Natural killer cell (primary cell): ENCODE measurements at regions not wholly inside any gene's neighbourhood (a gene's known extent, or its start where the extent isn't known, plus 50 kb on each side); places are given as distances from the start of the nearest gene placed in this dataset.
"Not testable (repeated sequence)": the region's sequence is repeated elsewhere in the genome, so short reads cannot be mapped to it uniquely, and the experiment has no call there.

Experiments used
- ATAC-seq, 3 donors: fragments of 150-1000 bp in 2 of 3; fragments of 200-7000 bp in 1 of 3; cut with Tn5 transposase; 1 replicate in 1 of 3; 2 replicates in 2 of 3; pipeline ENCODE4 v1.10.0; 2021; ENCODE audit warnings: mild to moderate bottlenecking in 2 of 3, moderate library complexity in 2 of 3
- DNase-seq, 2 donors: peaks; one replicate each; pipeline versions ENCODE4 v3.0.0 to v3.0.0-alpha.2; 2013 to 2021; ENCODE audit warnings: mixed read lengths in 1 of 2
- H3K27ac ChIP-seq: one replicate; pipeline ENCODE4 v1.5.1; 2013; ENCODE audit warnings: mild to moderate bottlenecking, low read length
- H3K27me3 ChIP-seq: one replicate; pipeline ENCODE4 v1.6.1; 2013; ENCODE audit warnings: low read length; ENCODE audit not compliant: control insufficient read depth, insufficient read depth
- H3K36me3 ChIP-seq: one replicate; pipeline ENCODE4 v1.6.1; 2013; ENCODE audit warnings: low read length; ENCODE audit not compliant: control insufficient read depth, insufficient read depth
- H3K4me1 ChIP-seq: one replicate; pipeline ENCODE4 v1.6.1; 2013; ENCODE audit warnings: low read length; ENCODE audit not compliant: control insufficient read depth, insufficient read depth
- H3K4me3 ChIP-seq: one replicate; pipeline ENCODE4 v1.5.1; 2013; ENCODE audit warnings: low read length
- H3K9me3 ChIP-seq: one replicate; pipeline ENCODE4 v1.6.1; 2013; ENCODE audit warnings: low read length; ENCODE audit not compliant: control insufficient read depth, insufficient read depth
- H3K27ac Mint-ChIP-seq, 2 donors: one replicate each; pipeline ENCODE4 v1.8.0; 2022; ENCODE audit warnings: mild to moderate bottlenecking in 2 of 2, mixed read lengths in 2 of 2, moderate library complexity in 1 of 2
- H3K27me3 Mint-ChIP-seq, 2 donors: one replicate each; pipeline ENCODE4 v1.8.0; 2022; ENCODE audit warnings: low read depth in 2 of 2, mixed read lengths in 2 of 2
- H3K36me3 Mint-ChIP-seq: one replicate; pipeline ENCODE4 v1.8.0; 2022; ENCODE audit warnings: mixed read lengths
- H3K4me1 Mint-ChIP-seq, 2 donors: one replicate each; pipeline ENCODE4 v1.8.0; 2022; ENCODE audit warnings: mixed read lengths in 2 of 2
- H3K4me3 Mint-ChIP-seq: one replicate; pipeline ENCODE4 v1.8.0; 2022; ENCODE audit warnings: mild to moderate bottlenecking, moderate library complexity, mixed read lengths
- H3K9me3 Mint-ChIP-seq, 2 donors: one replicate each; pipeline ENCODE4 v1.8.0; 2022; ENCODE audit warnings: mixed read lengths in 2 of 2
- WGBS: methylation state at CpG from one replicate; pipeline ENCODE4 v1.1.7; 2013; ENCODE audit warnings: missing lambda C conversion rate; ENCODE audit not compliant: insufficient coverage; 5-methylcytosine and 5-hydroxymethylcytosine counted together
- intact Hi-C: fragments of 100-400 bp; cut with micrococcal nuclease; formaldehyde crosslinking; loops from one replicate; pipeline ENCODE4 v1.14.2; 2022
- TF ChIP-seq, protein P1 (sequence below): fragments of 200-600 bp; IDR thresholded peaks from one replicate; pipeline ENCODE4 v1.8.0; 2022; ENCODE audit warnings: antibody characterized with exemption

DNA sequence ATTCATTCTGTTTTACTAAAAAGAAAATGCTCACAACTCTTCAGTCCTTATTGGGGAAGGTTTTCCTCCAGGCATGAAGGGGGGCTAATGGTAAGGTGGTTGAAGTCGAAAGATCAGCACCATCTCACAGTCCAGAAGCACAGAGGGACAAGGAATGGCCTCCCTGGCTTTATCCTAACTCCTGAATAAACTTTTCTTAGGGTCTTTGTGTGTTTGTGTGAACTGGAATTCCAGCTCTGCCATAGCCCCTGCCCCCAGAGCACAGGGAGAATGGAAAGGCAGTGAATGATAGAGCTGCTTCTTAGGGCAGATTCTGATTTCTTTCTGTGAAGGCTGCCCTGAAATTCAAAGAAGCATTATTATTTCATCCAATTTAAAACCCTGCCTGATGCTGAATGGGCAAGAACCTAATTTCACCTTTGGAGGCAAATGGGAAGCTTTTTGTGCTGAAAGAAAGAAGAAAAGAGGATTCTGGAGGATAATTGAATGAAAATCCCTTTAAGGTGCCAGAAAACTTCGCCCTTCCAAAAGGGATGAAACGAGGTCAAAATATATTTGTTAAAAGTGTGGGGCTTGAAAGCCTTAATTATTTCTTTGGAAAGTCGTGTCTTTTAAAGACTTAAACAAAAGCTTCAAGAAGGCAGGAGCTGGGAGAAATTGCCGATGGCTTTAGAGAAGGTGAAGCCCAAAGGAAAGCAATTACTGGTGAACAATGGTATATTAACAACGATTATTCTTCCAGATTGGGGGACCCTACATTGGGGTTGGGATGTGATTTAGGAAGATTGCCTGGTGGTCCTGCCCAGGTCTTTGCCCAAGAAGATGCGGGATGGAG lies 259.9 kb upstream of the RGMA start:
- DNase-seq = no peak
- Mint-ChIP-seq H3K4me1 (no peaks in the 10 kb centered on the region), H3K36me3 (no peaks in the 10 kb centered on the region), H3K27me3 (peaks cover 31 to 41% of the 10 kb centered on the region in 2 donors), H3K4me3 (no peak overlapping the region), H3K27ac (no peak overlapping the region), H3K9me3 (no peaks in the 10 kb centered on the region)
- 76% methylated on average over 6 of the region's 7 CpGs for WGBS
- no peak for ATAC-seq
- Histone ChIP-seq H3K27me3 (peaks cover 5% of the 10 kb centered on the region), H3K4me1 (no peaks in the 10 kb centered on the region), H3K36me3 (no peaks in the 10 kb centered on the region), H3K27ac (no peak overlapping the region), H3K9me3 (no peaks in the 10 kb centered on the region), H3K4me3 (no peak overlapping the region)
- intact Hi-C loops = no loop called here
- TF ChIP-seq, protein P1, sequence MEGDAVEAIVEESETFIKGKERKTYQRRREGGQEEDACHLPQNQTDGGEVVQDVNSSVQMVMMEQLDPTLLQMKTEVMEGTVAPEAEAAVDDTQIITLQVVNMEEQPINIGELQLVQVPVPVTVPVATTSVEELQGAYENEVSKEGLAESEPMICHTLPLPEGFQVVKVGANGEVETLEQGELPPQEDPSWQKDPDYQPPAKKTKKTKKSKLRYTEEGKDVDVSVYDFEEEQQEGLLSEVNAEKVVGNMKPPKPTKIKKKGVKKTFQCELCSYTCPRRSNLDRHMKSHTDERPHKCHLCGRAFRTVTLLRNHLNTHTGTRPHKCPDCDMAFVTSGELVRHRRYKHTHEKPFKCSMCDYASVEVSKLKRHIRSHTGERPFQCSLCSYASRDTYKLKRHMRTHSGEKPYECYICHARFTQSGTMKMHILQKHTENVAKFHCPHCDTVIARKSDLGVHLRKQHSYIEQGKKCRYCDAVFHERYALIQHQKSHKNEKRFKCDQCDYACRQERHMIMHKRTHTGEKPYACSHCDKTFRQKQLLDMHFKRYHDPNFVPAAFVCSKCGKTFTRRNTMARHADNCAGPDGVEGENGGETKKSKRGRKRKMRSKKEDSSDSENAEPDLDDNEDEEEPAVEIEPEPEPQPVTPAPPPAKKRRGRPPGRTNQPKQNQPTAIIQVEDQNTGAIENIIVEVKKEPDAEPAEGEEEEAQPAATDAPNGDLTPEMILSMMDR = no peak

GRCh38 chr15:93347986-93348385 lies 259.0 kb upstream of the RGMA start:
- no peaks in the 10 kb centered on the region for H3K4me1 Mint-ChIP-seq
- no peaks in the 10 kb centered on the region for H3K9me3 Mint-ChIP-seq
- WGBS = 57% methylated on average over 1 of the region's 1 CpG
- H3K36me3 Mint-ChIP-seq = no peaks in the 10 kb centered on the region
- Histone ChIP-seq H3K27ac (no peak overlapping the region), H3K4me1 (no peaks in the 10 kb centered on the region), H3K27me3 (peaks cover 5% of the 10 kb centered on the region), H3K36me3 (no peaks in the 10 kb centered on the region), H3K4me3 (no peak overlapping the region), H3K9me3 (no peaks in the 10 kb centered on the region)
- H3K27ac Mint-ChIP-seq = no peak overlapping the region
- DNase-seq (no peak), ATAC-seq (no peak)
- no peak overlapping the region for H3K4me3 Mint-ChIP-seq
- TF ChIP-seq, protein P1 = no peak
- H3K27me3 Mint-ChIP-seq = peaks cover 33 to 45% of the 10 kb centered on the region in 2 donors
- intact Hi-C loops = no loop called here

DNA sequence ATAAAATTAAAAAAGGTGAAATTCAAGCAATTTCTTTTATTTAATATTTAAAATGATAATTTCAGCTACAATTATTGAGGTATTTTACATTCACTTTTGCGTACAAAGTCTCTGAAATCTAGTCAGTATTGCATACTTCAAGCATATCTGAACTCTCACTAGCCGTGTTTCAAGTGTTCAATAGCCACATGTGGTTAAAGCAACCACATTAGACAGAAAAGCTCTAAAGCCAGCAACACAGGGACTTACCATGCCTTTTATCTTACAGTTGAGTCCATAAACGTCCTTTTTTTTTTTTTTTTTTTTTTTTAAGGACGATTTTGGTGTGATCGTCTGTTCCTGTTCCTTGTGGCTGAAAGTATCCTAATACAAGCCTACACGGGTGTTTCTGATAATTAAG lies 257.0 kb upstream of the RGMA start:
- ATAC-seq = no peak
- 50% methylated on average over 3 of the region's 6 CpGs for WGBS
- Histone ChIP-seq H3K36me3 (no peaks in the 10 kb centered on the region), H3K27ac (no peak overlapping the region), H3K27me3 (peaks cover 5% of the 10 kb centered on the region), H3K4me3 (no peak overlapping the region), H3K4me1 (no peaks in the 10 kb centered on the region), H3K9me3 (no peaks in the 10 kb centered on the region)
- Mint-ChIP-seq H3K4me3 (no peak overlapping the region), H3K36me3 (no peaks in the 10 kb centered on the region), H3K27me3 (peaks cover 37 to 51% of the 10 kb centered on the region in 2 donors), H3K9me3 (no peaks in the 10 kb centered on the region), H3K4me1 (no peaks in the 10 kb centered on the region), H3K27ac (no peak overlapping the region)
- TF ChIP-seq, protein P1 = no peak
- intact Hi-C loops = no loop called here
- DNase-seq = no peak

GRCh38 chr15:93343402-93343801 lies 254.4 kb upstream of the RGMA start:
- H3K27ac Mint-ChIP-seq, H3K27me3 ChIP-seq, H3K36me3 ChIP-seq, DNase-seq, H3K4me1 Mint-ChIP-seq, H3K36me3 Mint-ChIP-seq, H3K4me3 Mint-ChIP-seq, H3K9me3 Mint-ChIP-seq, intact Hi-C loops, H3K27ac ChIP-seq, H3K4me3 ChIP-seq, ATAC-seq, H3K4me1 ChIP-seq, H3K9me3 ChIP-seq: not testable (repeated sequence)
- 97% methylated on average over 4 of the region's 5 CpGs for WGBS
- H3K27me3 Mint-ChIP-seq = peaks cover 27 to 46% of the 10 kb centered on the region in 2 donors
